K562 (cell line): ENCODE measurements at regions not wholly inside any gene's neighbourhood (a gene's known extent, or its start where the extent isn't known, plus 50 kb on each side); places are given as distances from the start of the nearest gene placed in this dataset.

ENCODE experiments used
- ATAC-seq: fragments of 200-7000 bp; cut with Tn5 transposase; 3 replicates; pipeline ENCODE4 v1.9.1; 2020; ENCODE audit warnings: moderate library complexity
- BruUV-seq: library from RNA; stranded (reverse); fragments of 400-500 nt; replicated peaks from 2 replicates; lab custom pipeline; 2021; lab: Mats Ljungman, UMichigan
- CTCF ChIA-PET: fragments of 300-600 bp; formaldehyde crosslinking; extraction: SDS; loops from one replicate; lab custom pipeline; 2021; ENCODE audit warnings: low intra/inter-chr PET ratio; lab: Yijun Ruan, JAX
- POLR2A ChIA-PET: fragments of 300-600, 350-650 bp; sonication (Branson Sonifier 250); formaldehyde crosslinking; extraction: SDS; loops from one replicate; lab custom pipeline; 2021; ENCODE audit warnings: antibody characterized with exemption, inconsistent platforms; lab: Yijun Ruan, JAX
- DNase-seq, 4 experiments: peaks; one replicate each; pipeline versions ENCODE4 v3.0.0 to v3.0.0-alpha.2; 2011 to 2018; ENCODE audit warnings: low spot score in 3 of 4, mixed read lengths in 3 of 4; ENCODE audit errors: extremely low read depth in 1 of 4
- FAIRE-seq: peaks from 2 replicates; lab custom pipeline; 2011; peaks lifted over from hg19 to GRCh38; lab: Jason Lieb, UNC
- H2AFZ ChIP-seq: 2 replicates; pipeline ENCODE4 v1.6.0; 2011; ENCODE audit warnings: low read depth, low read length, control low read depth, inconsistent platforms
- H3K27ac ChIP-seq: fragments of 200-600 bp; 3 replicates; pipeline ENCODE4 v1.8.0; 2011; ENCODE audit warnings: low read depth, mild to moderate bottlenecking, control low read depth, inconsistent platforms, low read length, moderate library complexity, mixed read lengths; ENCODE audit errors: extremely low read depth
- H3K27me3 ChIP-seq, 2 experiments: fragments of 300-600 bp in 1 of 2; 2 replicates in 1 of 2; 3 replicates in 1 of 2; pipeline versions ENCODE4 v1.6.0 to v1.8.0; 2011; ENCODE audit warnings: inconsistent platforms in 2 of 2, low read length in 2 of 2, mild to moderate bottlenecking in 1 of 2, mixed read lengths in 1 of 2, moderate library complexity in 1 of 2; ENCODE audit not compliant: control insufficient read depth in 2 of 2, insufficient read depth in 2 of 2
- H3K36me3 ChIP-seq: fragments of 300-600 bp; 3 replicates; pipeline ENCODE4 v1.8.0; 2011; ENCODE audit warnings: mild to moderate bottlenecking, low read length, inconsistent platforms; ENCODE audit not compliant: control insufficient read depth, insufficient read depth
- H3K4me1 ChIP-seq, 2 experiments: fragments of 200-600 bp in 1 of 2; replicated peaks in 1 of 2; 2 replicates in 1 of 2; 3 replicates in 1 of 2; pipeline versions ENCODE4 v1.5.1 to v1.8.0; 2011; ENCODE audit warnings: inconsistent platforms in 2 of 2, low read length in 2 of 2, mild to moderate bottlenecking in 1 of 2, mixed read lengths in 1 of 2, moderate library complexity in 1 of 2; ENCODE audit not compliant: control insufficient read depth in 2 of 2, insufficient read depth in 2 of 2
- H3K4me2 ChIP-seq: 2 replicates; pipeline ENCODE4 v1.6.1; 2011; ENCODE audit warnings: low read length, control low read depth, inconsistent platforms, mixed read lengths; ENCODE audit not compliant: insufficient read depth
- H3K4me3 ChIP-seq: fragments of 200-600 bp; sonication (generic), shearing (Covaris generic); 2 replicates; pipeline ENCODE4 v1.5.1; 2016; ENCODE audit warnings: control low read depth, inconsistent platforms
- H3K79me2 ChIP-seq: fragments of 200-600 bp; 3 replicates; pipeline ENCODE4 v1.8.0; 2011; ENCODE audit warnings: low read length, inconsistent platforms; ENCODE audit not compliant: control insufficient read depth, insufficient read depth
- H3K9ac ChIP-seq, 2 experiments: 2 replicates each; pipeline versions ENCODE4 v1.6.0 to v1.6.1; 2011; ENCODE audit warnings: low read depth in 2 of 2, low read length in 2 of 2, control low read depth in 1 of 2, inconsistent platforms in 1 of 2, mild to moderate bottlenecking in 1 of 2, mixed read lengths in 1 of 2; ENCODE audit not compliant: insufficient read depth in 1 of 2
- H3K9me1 ChIP-seq: one replicate; pipeline ENCODE4 v1.6.0; 2011; ENCODE audit warnings: inconsistent platforms, mild to moderate bottlenecking, low read length, moderate library complexity; ENCODE audit not compliant: control insufficient read depth, insufficient read depth
- H3K9me3 ChIP-seq: replicated peaks from 2 replicates; pipeline ENCODE4 v1.5.1; 2011; ENCODE audit warnings: low read depth, low read length, inconsistent platforms; ENCODE audit not compliant: control insufficient read depth, insufficient read depth
- H4K20me1 ChIP-seq: replicated peaks from 2 replicates; pipeline ENCODE4 v1.6.1; 2011; ENCODE audit warnings: low read length, inconsistent platforms, mixed read lengths; ENCODE audit not compliant: control insufficient read depth, insufficient read depth
- BMI1 ChIP-seq: fragments of 150-350 bp; IDR thresholded peaks from 2 replicates; pipeline ENCODE4 v1.6.1; 2014; ENCODE audit warnings: low read length
- CXXC5 ChIP-seq: fragments of 250-450 bp; sonication (Bioruptor Pico); IDR thresholded peaks from 2 replicates; pipeline ENCODE4 v1.8.0; 2022; ENCODE audit warnings: inconsistent platforms, mild to moderate bottlenecking, moderate library complexity
- E2F6 ChIP-seq, 2 experiments: IDR thresholded peaks; 2 replicates each; pipeline ENCODE4 v1.6.1; 2011; ENCODE audit warnings: borderline replicate concordance in 1 of 2, control low read depth in 1 of 2, low read depth in 1 of 2, low read length in 1 of 2, mild to moderate bottlenecking in 1 of 2, mixed read lengths in 1 of 2, moderate library complexity in 1 of 2; ENCODE audit not compliant: insufficient read depth in 1 of 2, insufficient read length in 1 of 2, poor library complexity in 1 of 2, severe bottlenecking in 1 of 2; ENCODE audit errors: extremely low read depth in 1 of 2
- ELF1 ChIP-seq: fragments of 200-800 bp; sonication (Bioruptor generic); IDR thresholded peaks from 2 replicates; pipeline ENCODE4 v1.6.1; 2016; ENCODE audit warnings: missing genetic modification characterization, missing compliant biosample characterization
- ETV1 ChIP-seq: fragments of 450-650 bp; conservative IDR thresholded peaks from 2 replicates; pipeline ENCODE4 v1.6.1; 2016; ENCODE audit warnings: missing genetic modification characterization, control low read depth, low read depth, missing compliant biosample characterization
- GABPA ChIP-seq: fragments of 200-800 bp; sonication (Bioruptor generic); conservative IDR thresholded peaks from 2 replicates; pipeline ENCODE4 v1.6.1; 2016; ENCODE audit warnings: low read depth, missing genetic modification characterization, missing compliant biosample characterization
- L3MBTL2 ChIP-seq: fragments of 450-650 bp; IDR thresholded peaks from 2 replicates; pipeline ENCODE4 v1.6.1; 2016; ENCODE audit warnings: mild to moderate bottlenecking, moderate library complexity
- NRF1 ChIP-seq, 2 experiments: fragments of 450-650 bp; IDR thresholded peaks in 1 of 2; conservative IDR thresholded peaks in 1 of 2; 2 replicates each; pipeline ENCODE4 v1.6.1; 2014; ENCODE audit warnings: mild to moderate bottlenecking in 2 of 2
- POLR2G ChIP-seq: fragments of 200-400 bp; formaldehyde crosslinking; IDR thresholded peaks from 2 replicates; pipeline ENCODE4 v1.6.1; 2017; ENCODE audit warnings: low read depth, mild to moderate bottlenecking, antibody characterized with exemption, low read length, moderate library complexity
- POLR3G ChIP-seq: IDR thresholded peaks from 2 replicates; pipeline ENCODE4 v1.6.1; 2011; ENCODE audit not compliant: insufficient read length, insufficient replicate concordance; ENCODE audit errors: extremely low read depth
- PTRF ChIP-seq: fragments of 450-650 bp; IDR thresholded peaks from 2 replicates; pipeline ENCODE4 v1.6.1; 2016; ENCODE audit warnings: mild to moderate bottlenecking, missing genetic modification characterization, missing compliant biosample characterization
- RB1 ChIP-seq: fragments of 450-650 bp; IDR thresholded peaks from 2 replicates; pipeline ENCODE4 v1.6.1; 2017; ENCODE audit warnings: low read depth, mild to moderate bottlenecking
- RBFOX2 ChIP-seq: fragments of 200-400 bp; formaldehyde crosslinking; IDR thresholded peaks from 2 replicates; pipeline ENCODE4 v1.6.1; 2017; ENCODE audit warnings: low read depth, mild to moderate bottlenecking, low read length, moderate library complexity
- YY1 ChIP-seq, 3 experiments: IDR thresholded peaks; 2 replicates each; pipeline ENCODE4 v1.6.1; 2011; ENCODE audit warnings: low read length in 2 of 3, mild to moderate bottlenecking in 2 of 3, moderate library complexity in 2 of 3, borderline replicate concordance in 1 of 3, control low read depth in 1 of 3, low read depth in 1 of 3; ENCODE audit not compliant: insufficient read depth in 3 of 3, insufficient replicate concordance in 2 of 3, control insufficient read depth in 1 of 3, insufficient read length in 1 of 3; ENCODE audit errors: extremely low read depth in 1 of 3
- ZFX ChIP-seq: sonication (generic); formaldehyde crosslinking; IDR thresholded peaks from 2 replicates; pipeline ENCODE4 v1.8.0; 2022; ENCODE audit warnings: mild to moderate bottlenecking, missing genetic modification reagents, moderate library complexity
- ZNF740 ChIP-seq, 3 experiments: fragments of 200-800 bp in 1 of 3; sonication (Bioruptor generic) in 1 of 3; sonication (generic) in 1 of 3; formaldehyde crosslinking in 1 of 3; IDR thresholded peaks; 2 replicates each; pipeline versions ENCODE4 v1.6.1 to v1.8.0; 2016 to 2022; ENCODE audit warnings: mild to moderate bottlenecking in 2 of 3, missing compliant biosample characterization in 2 of 3, missing genetic modification characterization in 2 of 3, missing genetic modification reagents in 1 of 3
- ZNF76 ChIP-seq: fragments of 250-450 bp; sonication (Bioruptor Pico); IDR thresholded peaks from 2 replicates; pipeline ENCODE4 v1.4.0; 2020; ENCODE audit warnings: mild to moderate bottlenecking, moderate library complexity, borderline replicate concordance
- ZNF77 ChIP-seq: fragments of 250-450 bp; sonication (Bioruptor Pico); IDR thresholded peaks from 2 replicates; pipeline ENCODE4 v1.5.0; 2020
- WGBS: fragments of 100-300 bp; shearing (Covaris generic); methylation state at CpG from one replicate; pipeline ENCODE4 v1.1.6; 2016; ENCODE audit warnings: low coverage, mixed read lengths; ENCODE audit not compliant: insufficient coverage; ENCODE audit errors: missing lambda C conversion rate; 5-methylcytosine and 5-hydroxymethylcytosine counted together
- in situ Hi-C: fragments of 300-500 bp; cut with MboI; formaldehyde crosslinking; loops from 4 replicates; pipeline ENCODE4 v1.15.0; 2018; ENCODE audit warnings: inconsistent platforms, mixed read lengths
- intact Hi-C: fragments of 100-400 bp; cut with micrococcal nuclease; formaldehyde crosslinking; loops from 2 replicates; pipeline ENCODE4 v1.14.2; 2022

GRCh38 chr3:107431246-107432012 lies 54.2 kb downstream of the CCDC54 start:
- peak overlapping the region; percentile 37 for H3K4me3 ChIP-seq
- BruUV-seq, result no TSS peak
- H3K4me1 ChIP-seq, result peaks cover 0 to 16% of the 10 kb centered on the region in 2 experiments; a peak in 2 of 5 replicates
- ATAC-seq, result peak; percentile 83
- FAIRE-seq, result no peak
- H3K9me1 ChIP-seq, result no peaks in the 10 kb centered on the region
- H2AFZ ChIP-seq, result peak overlapping the region; percentile 73
- POLR2A ChIA-PET, result interaction anchor here (0.6 kb wide), 1 partner anchor 170 kb away, joined by 3 read pairs; no protein-coding TSS in a partner anchor
- 14% methylated on average over 14 of the region's 83 CpGs for WGBS
- no peaks in the 10 kb centered on the region for H3K79me2 ChIP-seq
- H3K9ac ChIP-seq, result peak overlapping the region; percentile 61 to 83; a peak in 3 of 4 replicates
- H3K9me3 ChIP-seq, result no peaks in the 10 kb centered on the region
- peak overlapping the region; percentile 67 for H3K4me2 ChIP-seq
- no peaks in the 10 kb centered on the region for H3K36me3 ChIP-seq
- no peaks in the 10 kb centered on the region for H4K20me1 ChIP-seq
- intact Hi-C loops, result loop anchor here (5.0 kb wide), 1 partner anchor 91 kb away; the partner anchor contains the start of gene BBX
- in situ Hi-C loops, result no loop called here
- CTCF ChIA-PET, result no interaction called here
- H3K27me3 ChIP-seq, result no peaks in the 10 kb centered on the region
- H3K27ac ChIP-seq, result peak overlapping the region; percentile 36; the same call in 1 of the 3 replicates
- peak; percentile 31 to 38 (median 34) for DNase-seq
- 0 out of 4 replicates have a peak, but pooled peaks of 1 of the 2 experiments have one; percentile 32 for TF ChIP-seq NRF1 (conservative IDR thresholded peaks at IDR 0.05 in 1 of 2, IDR thresholded peaks at IDR 0.05 in 1 of 2)
- 0 out of 2 replicates have a peak, but pooled peaks have one; percentile 11 for TF ChIP-seq ELF1 (tag)
- peak; percentile 72 for TF ChIP-seq POLR2G
- TF ChIP-seq GABPA, result peak; percentile 46
- no peak for TF ChIP-seq ZNF76 (CRISPR knock-in tag)
- 0 out of 2 replicates have a peak, but pooled peaks have one; percentile 23 for TF ChIP-seq CXXC5 (CRISPR knock-in tag)
- TF ChIP-seq PTRF (tag), result no peak
- no peak for TF ChIP-seq ZNF740 (CRISPR knock-in tag; IDR thresholded peaks at IDR 0.05)
- no peak for TF ChIP-seq ZNF740 (tag; IDR thresholded peaks at IDR 0.05)
- TF ChIP-seq L3MBTL2, result peak; percentile 40; the same call in 1 of the 2 replicates
- TF ChIP-seq RB1, result 0 out of 2 replicates have a peak, but pooled peaks have one; percentile 33
- no peak for TF ChIP-seq BMI1
- peak; percentile 62 for TF ChIP-seq ZFX
- no peak for TF ChIP-seq POLR3G
- TF ChIP-seq ETV1 (tag), result 0 out of 2 replicates have a peak, but pooled peaks have one; percentile 8
- TF ChIP-seq ZNF77 (CRISPR knock-in tag), result no peak
- peak in 1 of 3 experiments; percentile 24 for TF ChIP-seq YY1 (IDR thresholded peaks at IDR 0.05; ENCODE audit: borderline replicate concordance in 1 of 3, control insufficient read depth in 1 of 3, extremely low read depth in 1 of 3, insufficient read depth in 3 of 3, insufficient read length in 1 of 3, insufficient replicate concordance in 2 of 3, low read depth in 1 of 3, low read length in 2 of 3)
- peak; percentile 13 to 29 for TF ChIP-seq E2F6 (IDR thresholded peaks at IDR 0.05; ENCODE audit: borderline replicate concordance in 1 of 2, extremely low read depth in 1 of 2, insufficient read depth in 1 of 2, insufficient read length in 1 of 2, low read depth in 1 of 2, low read length in 1 of 2, poor library complexity in 1 of 2, severe bottlenecking in 1 of 2)
- TF ChIP-seq RBFOX2, result peak; percentile 60
